ENCODE measurements at regions not wholly inside any gene's neighbourhood (a gene's known extent, or its start where the extent isn't known, plus 50 kb on each side); places are given as distances from the start of the nearest gene placed in this dataset.

DNA sequence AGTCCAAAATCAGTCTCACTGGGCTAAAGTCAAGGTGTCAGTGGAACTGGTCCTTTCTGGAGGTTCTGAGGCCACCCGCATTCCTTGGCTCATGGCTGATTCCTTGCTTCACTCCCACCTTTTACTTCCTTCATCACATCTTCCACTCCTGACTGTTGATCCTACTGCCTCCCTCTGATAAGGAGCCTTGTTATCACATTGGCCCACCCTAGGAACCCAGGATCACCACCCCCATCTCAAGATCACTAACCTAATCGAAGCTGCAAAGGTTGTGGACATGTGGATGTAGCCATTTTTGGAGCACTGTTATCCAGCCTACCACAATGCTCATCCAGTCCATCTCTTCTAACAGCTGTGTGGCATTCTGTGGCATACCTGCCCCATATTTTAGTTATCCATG is 87.2 kb downstream of the TNFAIP3 start:
- FAIRE-seq = no peak
- TF ChIP-seq, protein P1, sequence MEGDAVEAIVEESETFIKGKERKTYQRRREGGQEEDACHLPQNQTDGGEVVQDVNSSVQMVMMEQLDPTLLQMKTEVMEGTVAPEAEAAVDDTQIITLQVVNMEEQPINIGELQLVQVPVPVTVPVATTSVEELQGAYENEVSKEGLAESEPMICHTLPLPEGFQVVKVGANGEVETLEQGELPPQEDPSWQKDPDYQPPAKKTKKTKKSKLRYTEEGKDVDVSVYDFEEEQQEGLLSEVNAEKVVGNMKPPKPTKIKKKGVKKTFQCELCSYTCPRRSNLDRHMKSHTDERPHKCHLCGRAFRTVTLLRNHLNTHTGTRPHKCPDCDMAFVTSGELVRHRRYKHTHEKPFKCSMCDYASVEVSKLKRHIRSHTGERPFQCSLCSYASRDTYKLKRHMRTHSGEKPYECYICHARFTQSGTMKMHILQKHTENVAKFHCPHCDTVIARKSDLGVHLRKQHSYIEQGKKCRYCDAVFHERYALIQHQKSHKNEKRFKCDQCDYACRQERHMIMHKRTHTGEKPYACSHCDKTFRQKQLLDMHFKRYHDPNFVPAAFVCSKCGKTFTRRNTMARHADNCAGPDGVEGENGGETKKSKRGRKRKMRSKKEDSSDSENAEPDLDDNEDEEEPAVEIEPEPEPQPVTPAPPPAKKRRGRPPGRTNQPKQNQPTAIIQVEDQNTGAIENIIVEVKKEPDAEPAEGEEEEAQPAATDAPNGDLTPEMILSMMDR (optimal IDR thresholded peaks at IDR 0.05 in 1 of 3, IDR thresholded peaks at IDR 0.05 in 1 of 3, conservative IDR thresholded peaks at IDR 0.05 in 1 of 3; ENCODE audit: extremely low read depth in 1 of 3, insufficient read depth in 2 of 3, low read length in 3 of 3) = no peak
- no peak for TF ChIP-seq EZH2 (IDR thresholded peaks at IDR 0.05; ENCODE audit: low read length)
- Histone ChIP-seq H3K36me3 (ENCODE audit: control insufficient read depth in 2 of 2, extremely low read depth in 1 of 2, insufficient read depth in 2 of 2, low read length in 2 of 2) (no peaks in the 10 kb centered on the region), H3K27me3 (ENCODE audit: control insufficient read depth, extremely low read depth, insufficient read depth, low read length) (no peaks in the 10 kb centered on the region), H3K4me2 (ENCODE audit: control insufficient read depth, extremely low read depth, insufficient read depth, low read depth, low read length) (no peak overlapping the region), H4K20me1 (ENCODE audit: control insufficient read depth, extremely low read depth, insufficient read depth, low read length) (no peaks in the 10 kb centered on the region), H3K27ac (ENCODE audit: control insufficient read depth, insufficient read depth, low read length) (no peak overlapping the region), H3K9me1 (ENCODE audit: control insufficient read depth, extremely low read depth, insufficient read depth, low read length) (no peaks in the 10 kb centered on the region), H3K9ac (ENCODE audit: control insufficient read depth, extremely low read depth, insufficient read depth, low read length) (no peak overlapping the region), H2AFZ (ENCODE audit: control insufficient read depth, low read length) (no peak overlapping the region), H3K4me1 (ENCODE audit: control insufficient read depth, extremely low read depth, insufficient read depth, low read length) (no peaks in the 10 kb centered on the region), H3K9me3 (ENCODE audit: control insufficient read depth, low read depth, low read length) (no peaks in the 10 kb centered on the region), H3K79me2 (ENCODE audit: control insufficient read depth, insufficient read depth, low read length) (no peaks in the 10 kb centered on the region), H3K4me3 (ENCODE audit: control insufficient read depth in 2 of 3, extremely low read depth in 1 of 3, insufficient read depth in 2 of 3, low read depth in 1 of 3, low read length in 3 of 3) (no peak overlapping the region)
- dilution Hi-C loops (cut with MboI; ENCODE audit: extremely low pct_ligation_motif_present, low sequenced_read_pairs) = no loop called here
- no peak for DNase-seq (ENCODE audit: low read depth, low spot score)

DNA sequence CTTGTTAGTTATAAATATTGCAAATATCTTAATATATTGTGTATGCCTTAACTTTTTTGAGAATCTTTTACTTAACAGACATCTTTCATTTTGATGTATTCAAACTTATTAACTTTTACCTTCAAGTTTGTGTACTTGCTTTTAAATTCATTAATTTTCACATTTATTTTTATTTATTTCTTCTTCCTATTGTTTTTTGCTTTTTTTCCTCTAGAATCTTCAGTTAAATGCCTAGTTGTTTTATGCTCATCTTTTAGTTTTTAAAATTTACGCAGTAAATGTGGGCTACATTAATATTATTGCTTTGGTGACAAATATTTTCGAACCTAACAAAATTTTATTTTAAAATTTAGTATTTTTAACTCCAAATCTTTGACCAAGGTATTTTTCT is 89.0 kb downstream of the TNFAIP3 start:
- no peak overlapping the region for H3K4me3 ChIP-seq (ENCODE audit: control insufficient read depth in 2 of 3, extremely low read depth in 1 of 3, insufficient read depth in 2 of 3, low read depth in 1 of 3, low read length in 3 of 3)
- no peak overlapping the region for H3K4me2 ChIP-seq (ENCODE audit: control insufficient read depth, extremely low read depth, insufficient read depth, low read depth, low read length)
- no peak for DNase-seq (ENCODE audit: low read depth, low spot score)
- no peaks in the 10 kb centered on the region for H3K9me1 ChIP-seq (ENCODE audit: control insufficient read depth, extremely low read depth, insufficient read depth, low read length)
- no peaks in the 10 kb centered on the region for H3K4me1 ChIP-seq (ENCODE audit: control insufficient read depth, extremely low read depth, insufficient read depth, low read length)
- dilution Hi-C loops (cut with MboI; ENCODE audit: extremely low pct_ligation_motif_present, low sequenced_read_pairs) = no loop called here
- no peaks in the 10 kb centered on the region for H4K20me1 ChIP-seq (ENCODE audit: control insufficient read depth, extremely low read depth, insufficient read depth, low read length)
- H3K9ac ChIP-seq (ENCODE audit: control insufficient read depth, extremely low read depth, insufficient read depth, low read length) = no peak overlapping the region
- H2AFZ ChIP-seq (ENCODE audit: control insufficient read depth, low read length) = no peak overlapping the region
- no peaks in the 10 kb centered on the region for H3K36me3 ChIP-seq (ENCODE audit: control insufficient read depth in 2 of 2, extremely low read depth in 1 of 2, insufficient read depth in 2 of 2, low read length in 2 of 2)
- FAIRE-seq = no peak
- H3K27me3 ChIP-seq (ENCODE audit: control insufficient read depth, extremely low read depth, insufficient read depth, low read length) = no peaks in the 10 kb centered on the region
- H3K79me2 ChIP-seq (ENCODE audit: control insufficient read depth, insufficient read depth, low read length) = no peaks in the 10 kb centered on the region
- no peak overlapping the region for H3K27ac ChIP-seq (ENCODE audit: control insufficient read depth, insufficient read depth, low read length)
- H3K9me3 ChIP-seq (ENCODE audit: control insufficient read depth, low read depth, low read length) = no peaks in the 10 kb centered on the region
- TF ChIP-seq, protein P1 (optimal IDR thresholded peaks at IDR 0.05 in 1 of 3, IDR thresholded peaks at IDR 0.05 in 1 of 3, conservative IDR thresholded peaks at IDR 0.05 in 1 of 3; ENCODE audit: extremely low read depth in 1 of 3, insufficient read depth in 2 of 3, low read length in 3 of 3) = no peak
- no peak for TF ChIP-seq EZH2 (IDR thresholded peaks at IDR 0.05; ENCODE audit: low read length)
